GM12892 (cell line): ENCODE measurements at regions not wholly inside any gene's neighbourhood (a gene's known extent, or its start where the extent isn't known, plus 50 kb on each side); places are given as distances from the start of the nearest gene placed in this dataset.
"Not testable (repeated sequence)": the region's sequence is repeated elsewhere in the genome, so short reads cannot be mapped to it uniquely, and the experiment has no call there.

ENCODE experiments used
- POLR2AphosphoS5 ChIP-seq: IDR thresholded peaks from 2 replicates; pipeline ENCODE4 v1.6.1; 2011; ENCODE audit warnings: low read depth, low read length, control low read depth
- TAF1 ChIP-seq: IDR thresholded peaks from 2 replicates; pipeline ENCODE4 v1.6.1; 2011; ENCODE audit warnings: low read depth, mild to moderate bottlenecking, control low read depth, low read length, borderline replicate concordance

- TF ChIP-seq POLR2AphosphoS5, TAF1: not testable (repeated sequence)
Observed at GRCh38 chr20:25853718-25854388, 157.2 kb upstream of the ZNF337 start.
